DMS 273 (cell line): ENCODE measurements at regions not wholly inside any gene's neighbourhood (a gene's known extent, or its start where the extent isn't known, plus 50 kb on each side); places are given as distances from the start of the nearest gene placed in this dataset.
A peak's percentile ranks its signal among the peaks of the same experiment; 100 is the strongest.

ENCODE experiments used
- DNase-seq: peaks from one replicate; lab custom pipeline; 2025; ENCODE audit not compliant: unreplicated experiment; lab: John Stamatoyannopoulos, UW

- DNase-seq, result no peak
Observed at GRCh38 chr2:107305966-107306365, 420.0 kb upstream of the ST6GAL2 start.

- DNase-seq, result peak; percentile 16
Observed at GRCh38 chr2:107306881-107307280, 420.9 kb upstream of the ST6GAL2 start.

- peak; percentile 89 for DNase-seq
Observed at GRCh38 chr2:107308835-107309234, 422.9 kb upstream of the ST6GAL2 start.

- DNase-seq, result peak; percentile 11
Observed at GRCh38 chr2:107312240-107312639, 426.3 kb upstream of the ST6GAL2 start.

- DNase-seq, result no peak
Observed at GRCh38 chr2:107313316-107313715, 427.3 kb upstream of the ST6GAL2 start.

- DNase-seq, result no peak
Observed at GRCh38 chr2:107320881-107321280, 434.9 kb upstream of the ST6GAL2 start.

GRCh38 chr2:107322416-107322815, 436.4 kb upstream of the ST6GAL2 start:
- DNase-seq, result no peak

- DNase-seq, result peak; percentile 18
Observed at GRCh38 chr2:107323946-107324565, 438.1 kb upstream of the ST6GAL2 start.

GRCh38 chr2:107325981-107326786, 440.2 kb upstream of the ST6GAL2 start:
- DNase-seq, result peak; percentile 66

GRCh38 chr2:107334306-107334705, 448.3 kb upstream of the ST6GAL2 start:
- no peak for DNase-seq

- DNase-seq, result no peak
Observed at GRCh38 chr2:107336526-107336925, 450.6 kb upstream of the ST6GAL2 start.

- DNase-seq, result no peak
Observed at GRCh38 chr2:107337209-107337898, 451.4 kb upstream of the ST6GAL2 start.

- DNase-seq, result no peak
Observed at GRCh38 chr2:107338059-107338458, 452.1 kb upstream of the ST6GAL2 start.

- DNase-seq, result no peak
Observed at GRCh38 chr2:107338571-107338970, 452.6 kb upstream of the ST6GAL2 start.

- DNase-seq, result no peak
Observed at GRCh38 chr2:107340955-107341354, 455.0 kb upstream of the ST6GAL2 start.

GRCh38 chr2:107349329-107349728, 463.4 kb upstream of the ST6GAL2 start:
- DNase-seq, result no peak

- DNase-seq, result no peak
Observed at GRCh38 chr2:107354175-107354574, 468.2 kb upstream of the ST6GAL2 start.

GRCh38 chr2:107358362-107358761, 468.3 kb upstream of the RGPD4 start:
- DNase-seq, result no peak

- no peak for DNase-seq
Observed at GRCh38 chr2:107359021-107359420, 467.7 kb upstream of the RGPD4 start.

GRCh38 chr2:107361751-107362381, 464.8 kb upstream of the RGPD4 start:
- DNase-seq, result no peak

- no peak for DNase-seq
Observed at GRCh38 chr2:107362993-107363392, 463.7 kb upstream of the RGPD4 start.

GRCh38 chr2:107363806-107364205, 462.9 kb upstream of the RGPD4 start:
- no peak for DNase-seq
